A549 (cell line): ENCODE measurements at regions not wholly inside any gene's neighbourhood (a gene's known extent, or its start where the extent isn't known, plus 50 kb on each side); places are given as distances from the start of the nearest gene placed in this dataset.

ENCODE experiments used
- CEBPB ChIP-seq, 2 experiments: fragments of >200 bp in 1 of 2; sonication (Bioruptor Twin) in 1 of 2; formaldehyde crosslinking in 1 of 2; IDR thresholded peaks; 2 replicates each; pipeline ENCODE4 v1.6.1; 2012 to 2016
- EHMT2 ChIP-seq: fragments of 200-600 bp; sonication (generic); IDR thresholded peaks from 2 replicates; pipeline ENCODE4 v1.6.1; 2016; ENCODE audit warnings: antibody characterized with exemption, low read depth, mild to moderate bottlenecking, moderate library complexity
- EP300 ChIP-seq, 2 experiments: fragments of >200 bp; sonication (Bioruptor Twin); formaldehyde crosslinking; IDR thresholded peaks; 2 replicates in 1 of 2; 3 replicates in 1 of 2; pipeline ENCODE4 v1.6.1; 2016 to 2017
- KDM1A ChIP-seq: fragments of 200-600 bp; sonication (generic); IDR thresholded peaks from 2 replicates; pipeline ENCODE4 v1.6.1; 2016; ENCODE audit warnings: low read depth, mild to moderate bottlenecking
- NPAS2 ChIP-seq: fragments of 250-450 bp; sonication (Bioruptor Pico); IDR thresholded peaks from 2 replicates; pipeline ENCODE4 v1.8.0; 2022; ENCODE audit warnings: mild to moderate bottlenecking, moderate library complexity, borderline replicate concordance
- POLR2A ChIP-seq: IDR thresholded peaks from 2 replicates; pipeline ENCODE4 v1.6.1; 2012; ENCODE audit warnings: mild to moderate bottlenecking, low read length
- POLR2AphosphoS2 ChIP-seq: conservative IDR thresholded peaks from 2 replicates; pipeline ENCODE4 v1.6.1; 2012; ENCODE audit warnings: low read length, improper control_type of control experiment, inconsistent platforms
- ZC3H11A ChIP-seq: fragments of 450-650 bp; IDR thresholded peaks from 2 replicates; pipeline ENCODE4 v1.6.1; 2014; ENCODE audit warnings: antibody characterized with exemption, mild to moderate bottlenecking
- ZFP36 ChIP-seq: fragments of 450-650 bp; IDR thresholded peaks from 2 replicates; pipeline ENCODE4 v1.6.1; 2014; ENCODE audit warnings: borderline replicate concordance; ENCODE audit not compliant: partially characterized antibody
- TF ChIP-seq, protein P1 (sequence below): fragments of >200 bp; sonication (Bioruptor Twin); formaldehyde crosslinking; IDR thresholded peaks from 3 replicates; pipeline ENCODE4 v1.5.1; 2016

DNA sequence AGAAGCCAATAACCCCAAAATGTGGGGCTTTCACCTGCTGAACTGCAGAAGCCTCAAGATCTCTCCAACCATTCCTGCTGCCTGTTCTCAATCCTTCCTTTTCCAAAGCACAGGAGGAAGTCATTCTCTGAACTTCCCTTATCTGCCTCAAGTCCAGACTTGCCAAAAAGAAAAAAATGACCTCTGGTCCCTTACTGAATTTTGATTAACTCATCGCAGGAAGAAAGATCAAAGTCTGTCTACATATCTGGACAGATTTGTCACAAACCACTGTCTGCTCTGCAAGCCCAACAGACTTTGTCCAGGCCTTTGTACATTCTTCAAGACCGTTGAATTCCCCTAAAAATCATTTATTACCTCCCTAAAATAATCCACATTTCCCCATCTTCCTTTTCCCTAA lies 126.5 kb upstream of the NBEA start:
- TF ChIP-seq KDM1A (no peak), POLR2AphosphoS2 (no peak), EHMT2 (no peak), ZFP36 (no peak), ZC3H11A (no peak), CEBPB (IDR thresholded peaks at IDR 0.05) (no peak), POLR2A (no peak), EP300 (IDR thresholded peaks at IDR 0.05) (no peak), NPAS2 (no peak)
- TF ChIP-seq, protein P1, sequence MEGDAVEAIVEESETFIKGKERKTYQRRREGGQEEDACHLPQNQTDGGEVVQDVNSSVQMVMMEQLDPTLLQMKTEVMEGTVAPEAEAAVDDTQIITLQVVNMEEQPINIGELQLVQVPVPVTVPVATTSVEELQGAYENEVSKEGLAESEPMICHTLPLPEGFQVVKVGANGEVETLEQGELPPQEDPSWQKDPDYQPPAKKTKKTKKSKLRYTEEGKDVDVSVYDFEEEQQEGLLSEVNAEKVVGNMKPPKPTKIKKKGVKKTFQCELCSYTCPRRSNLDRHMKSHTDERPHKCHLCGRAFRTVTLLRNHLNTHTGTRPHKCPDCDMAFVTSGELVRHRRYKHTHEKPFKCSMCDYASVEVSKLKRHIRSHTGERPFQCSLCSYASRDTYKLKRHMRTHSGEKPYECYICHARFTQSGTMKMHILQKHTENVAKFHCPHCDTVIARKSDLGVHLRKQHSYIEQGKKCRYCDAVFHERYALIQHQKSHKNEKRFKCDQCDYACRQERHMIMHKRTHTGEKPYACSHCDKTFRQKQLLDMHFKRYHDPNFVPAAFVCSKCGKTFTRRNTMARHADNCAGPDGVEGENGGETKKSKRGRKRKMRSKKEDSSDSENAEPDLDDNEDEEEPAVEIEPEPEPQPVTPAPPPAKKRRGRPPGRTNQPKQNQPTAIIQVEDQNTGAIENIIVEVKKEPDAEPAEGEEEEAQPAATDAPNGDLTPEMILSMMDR = no peak
